Inflammatory macrophage treated with lipopolysaccharide for 1 hour (primary cell): ENCODE measurements at regions not wholly inside any gene's neighbourhood (a gene's known extent, or its start where the extent isn't known, plus 50 kb on each side); places are given as distances from the start of the nearest gene placed in this dataset.
"Not testable (repeated sequence)": the region's sequence is repeated elsewhere in the genome, so short reads cannot be mapped to it uniquely, and the experiment has no call there.

Source experiments
- DNase-seq, 2 donors: peaks; one replicate each; pipeline ENCODE4 v3.0.0-alpha.2; 2020 to 2022

GRCh38 chr5:58011301-58011700 is 448.6 kb downstream of the PLK2 start:
- DNase-seq = no peak

DNA sequence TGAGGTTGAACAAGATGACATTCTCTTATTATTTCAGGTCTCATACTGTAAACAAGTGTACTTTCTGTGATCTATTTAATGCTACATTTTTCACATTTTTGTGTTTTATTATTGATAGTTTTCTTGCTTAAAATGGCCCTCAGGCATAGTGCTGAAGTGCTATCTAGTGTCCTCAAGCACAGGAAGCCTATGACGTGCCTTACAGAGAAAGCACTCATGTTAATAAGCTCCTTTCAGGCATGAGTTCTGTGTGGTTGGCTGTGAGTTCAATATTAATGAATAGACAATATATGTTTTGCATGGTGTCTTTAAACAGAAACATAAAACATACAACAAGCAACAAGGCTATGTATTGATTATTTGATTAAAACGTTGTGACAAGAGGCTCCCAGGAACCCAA is 450.1 kb downstream of the PLK2 start:
- DNase-seq = no peak

DNA sequence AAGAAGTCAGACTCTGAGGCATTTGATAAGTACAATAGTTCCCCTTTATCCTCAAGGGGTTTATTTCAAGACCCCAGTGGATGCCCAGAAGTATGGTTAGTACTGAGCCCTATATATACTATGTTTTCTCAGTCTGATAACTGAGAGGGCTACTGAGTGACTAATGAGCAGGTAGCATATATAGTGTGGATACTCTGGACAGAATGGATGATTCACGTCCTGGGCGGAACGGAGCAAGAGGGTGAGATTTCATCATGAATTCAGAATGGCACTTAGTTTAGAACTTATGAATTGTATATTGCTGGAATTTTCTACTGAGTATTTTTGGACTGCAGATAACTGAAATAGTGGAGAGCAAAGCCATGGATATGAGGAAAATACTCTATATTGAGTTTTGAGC is 457.6 kb downstream of the PLK2 start:
- DNase-seq = no peak

- no peak for DNase-seq
Observed at GRCh38 chr5:57993866-57994265, 466.0 kb downstream of the PLK2 start.

GRCh38 chr5:57989378-57989777 is 470.5 kb downstream of the PLK2 start:
- no peak for DNase-seq

DNA sequence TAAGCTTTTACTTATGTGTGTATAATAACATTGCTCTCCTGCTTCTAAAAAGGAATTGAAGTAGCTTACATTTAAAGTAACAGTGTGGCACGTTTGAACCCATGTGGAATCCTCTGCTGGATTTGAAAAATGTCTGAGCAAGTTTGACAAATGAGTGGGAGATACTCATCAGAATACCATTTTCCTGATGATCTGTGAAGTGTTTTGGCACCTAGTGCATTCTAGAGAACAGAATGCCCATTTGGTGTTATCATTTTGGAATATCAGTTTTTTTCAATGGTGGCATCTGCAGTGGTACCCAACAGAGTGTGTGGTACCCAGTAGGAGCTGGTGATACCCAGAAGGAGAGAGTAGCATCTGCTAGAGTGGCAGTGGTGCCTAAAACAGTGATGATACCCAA is 471.1 kb downstream of the PLK2 start:
- DNase-seq = no peak

- no peak for DNase-seq
Observed at GRCh38 chr5:57987552-57987951, 472.3 kb downstream of the PLK2 start.

- no peak for DNase-seq
Observed at GRCh38 chr5:57986761-57987341, 473.0 kb downstream of the PLK2 start.

DNA sequence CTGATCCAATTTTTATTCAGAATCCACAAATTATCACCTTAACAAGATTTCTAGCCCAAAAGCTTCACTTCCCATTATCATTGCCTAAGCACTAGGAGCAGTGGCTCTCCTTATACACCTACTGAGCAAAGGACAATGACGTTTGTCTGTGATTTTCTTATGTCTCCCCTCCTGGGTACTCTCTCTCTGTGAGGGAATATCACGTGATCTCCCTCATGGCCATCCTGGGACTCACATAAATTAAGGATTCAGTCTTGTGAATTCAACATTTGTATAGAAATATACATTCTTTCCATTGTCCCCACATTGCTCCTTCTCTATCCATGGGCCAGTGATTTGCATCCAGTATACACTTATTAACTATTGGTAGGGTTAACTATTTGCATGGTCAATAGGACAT is 476.5 kb downstream of the PLK2 start:
- DNase-seq = no peak

DNA sequence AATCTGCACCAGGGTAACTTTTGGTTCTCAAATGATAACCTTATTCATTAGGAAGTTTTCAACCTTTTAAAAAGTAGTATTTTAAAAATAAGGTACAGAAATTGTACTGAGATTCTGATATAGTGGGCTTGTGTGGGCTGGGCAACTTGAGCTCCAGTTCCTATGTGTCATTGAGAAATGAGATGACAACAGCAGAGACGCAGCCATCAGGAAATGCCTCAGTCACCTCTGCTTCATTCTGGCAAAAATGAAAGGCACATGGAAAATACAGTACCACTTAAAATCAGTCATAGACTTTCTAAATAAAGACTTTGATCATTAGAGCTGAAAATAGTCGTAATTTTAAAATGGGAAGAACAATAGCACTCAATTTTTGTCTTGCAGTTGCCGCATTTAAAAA is 480.2 kb downstream of the PLK2 start:
- DNase-seq = no peak

DNA sequence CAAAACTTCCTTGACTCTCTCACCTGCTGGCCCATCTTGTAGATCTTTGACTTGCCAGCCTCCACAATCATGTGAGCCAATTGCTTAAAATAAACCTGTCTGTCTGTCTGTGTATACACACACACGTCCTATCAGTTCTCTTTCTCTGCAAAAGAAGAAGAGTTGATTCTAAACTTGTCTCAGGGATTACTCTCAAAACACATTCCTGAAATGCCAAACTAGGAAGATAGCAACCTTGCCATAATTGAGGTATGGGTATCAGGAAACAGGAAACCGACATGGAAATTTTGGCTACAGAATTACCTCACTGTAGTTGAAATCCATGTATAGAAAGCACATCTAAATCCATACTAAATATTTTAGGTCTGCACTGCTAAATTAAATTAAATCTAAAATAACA is 483.4 kb downstream of the PLK2 start:
- DNase-seq = no peak

DNA sequence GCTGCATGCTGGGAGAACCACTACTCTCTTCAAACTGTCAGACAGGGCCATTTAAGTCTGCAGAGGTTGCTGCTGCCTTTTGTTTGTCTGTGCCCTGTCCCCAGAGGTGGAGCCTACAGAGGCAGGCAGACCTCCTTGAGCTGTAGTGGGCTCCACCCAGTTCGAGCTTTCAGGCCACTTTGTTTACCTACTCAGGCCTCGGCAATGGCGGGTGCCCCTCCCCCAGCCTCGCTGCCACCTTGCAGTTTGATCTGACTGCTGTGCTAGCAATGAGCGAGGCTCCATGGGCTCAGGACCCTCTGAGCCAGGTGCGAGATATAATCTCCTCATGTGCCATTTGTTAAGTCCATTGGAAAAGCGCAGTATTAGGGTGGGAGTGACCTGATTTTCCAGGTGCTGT is 487.8 kb downstream of the PLK2 start:
- DNase-seq = not testable (repeated sequence)

DNA sequence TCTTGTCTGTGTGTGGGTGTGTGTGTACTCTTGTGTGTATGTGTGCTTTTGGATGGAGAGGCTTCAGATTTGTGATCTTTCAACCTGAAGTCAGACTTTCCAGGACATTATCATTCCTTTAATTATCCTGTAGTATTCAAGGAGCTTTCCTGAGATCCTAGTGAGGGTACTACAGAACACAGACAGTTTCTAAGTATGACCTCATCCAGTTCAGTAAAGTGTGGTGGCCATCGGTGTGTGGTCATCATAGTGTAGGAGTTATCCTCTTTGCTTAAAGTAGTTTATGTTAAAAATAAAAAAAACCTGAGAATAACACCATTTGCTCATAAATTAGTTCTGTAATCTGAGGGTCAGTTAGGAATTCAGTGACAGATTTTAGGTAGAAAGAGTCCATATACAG is 478.0 kb upstream of the ACTBL2 start:
- no peak for DNase-seq

- DNase-seq = no peak
Observed at GRCh38 chr5:57956636-57957035, 474.0 kb upstream of the ACTBL2 start.

- DNase-seq = no peak
Observed at GRCh38 chr5:57955511-57955910, 472.9 kb upstream of the ACTBL2 start.

- no peak for DNase-seq
Observed at GRCh38 chr5:57953792-57954191, 471.2 kb upstream of the ACTBL2 start.

DNA sequence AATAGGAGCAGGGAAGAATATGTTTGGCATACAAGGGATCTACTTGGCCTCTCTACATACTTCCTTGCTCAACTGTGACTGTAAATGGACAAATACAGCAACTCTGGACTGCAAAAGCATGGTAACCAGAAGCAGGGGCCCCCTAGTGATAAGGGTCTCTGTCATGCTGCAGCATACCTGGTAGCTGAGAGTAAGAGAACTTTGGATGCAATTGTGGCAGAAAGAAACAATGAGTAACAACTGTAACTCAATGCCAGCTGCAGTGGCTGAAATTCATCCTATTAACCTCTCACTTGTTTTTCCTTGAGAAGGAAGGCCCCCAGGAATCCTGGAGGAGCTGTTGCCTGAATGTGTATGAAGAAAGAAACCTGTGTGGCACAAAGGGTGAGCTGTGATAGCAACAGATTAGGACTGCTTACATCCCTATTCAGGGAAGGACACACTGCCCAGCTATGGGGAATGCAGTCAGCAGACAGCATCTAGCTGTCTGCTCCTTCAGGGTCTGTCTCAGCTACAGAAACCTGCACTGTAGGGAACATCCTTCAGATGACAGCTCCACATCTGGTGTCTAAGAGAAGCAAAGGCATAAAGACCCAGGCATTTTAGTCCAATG is 468.1 kb upstream of the ACTBL2 start:
- DNase-seq = no peak

DNA sequence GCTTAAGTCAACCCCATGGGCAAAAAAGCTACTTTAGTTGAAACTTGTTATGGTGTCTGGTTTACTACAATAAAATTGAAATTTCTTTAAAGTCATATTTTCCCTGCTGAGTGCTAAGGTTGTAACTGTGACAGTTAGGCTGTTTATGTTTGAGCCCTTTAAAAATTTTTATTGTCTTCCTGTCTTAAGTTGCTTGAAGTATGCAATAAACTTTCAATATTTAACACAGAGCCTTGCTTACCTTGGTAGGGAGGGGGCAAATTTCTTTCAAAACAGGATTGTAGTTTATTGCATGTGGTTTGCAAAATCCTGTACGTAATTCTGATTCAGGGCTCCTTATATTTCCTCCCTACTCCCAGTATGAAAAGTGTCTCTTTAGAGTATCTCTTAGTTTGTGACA is 465.5 kb upstream of the ACTBL2 start:
- no peak for DNase-seq

- DNase-seq = no peak
Observed at GRCh38 chr5:57947181-57947580, 464.6 kb upstream of the ACTBL2 start.

GRCh38 chr5:57940879-57941278 is 458.3 kb upstream of the ACTBL2 start:
- DNase-seq = no peak

GRCh38 chr5:57940236-57940635 is 457.6 kb upstream of the ACTBL2 start:
- no peak for DNase-seq

DNA sequence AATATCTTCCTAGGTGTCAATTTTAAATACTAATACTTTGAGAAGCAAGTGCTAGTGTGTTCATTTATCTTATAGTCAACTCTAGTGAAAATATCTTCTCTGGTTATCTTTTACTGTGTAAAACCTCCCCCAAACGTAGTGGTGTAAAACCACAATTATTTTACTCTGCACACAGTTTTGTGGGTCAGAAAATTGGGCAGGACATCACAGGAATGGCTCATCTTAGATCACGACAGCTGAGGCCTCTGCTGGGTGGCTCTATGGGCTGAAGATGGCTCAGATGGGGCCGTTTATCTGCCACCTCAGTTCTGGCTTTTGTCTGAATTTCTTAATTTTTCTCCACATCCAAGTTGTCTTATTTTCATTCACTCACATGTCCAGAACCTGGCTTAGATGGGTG is 457.2 kb upstream of the ACTBL2 start:
- no peak for DNase-seq

DNA sequence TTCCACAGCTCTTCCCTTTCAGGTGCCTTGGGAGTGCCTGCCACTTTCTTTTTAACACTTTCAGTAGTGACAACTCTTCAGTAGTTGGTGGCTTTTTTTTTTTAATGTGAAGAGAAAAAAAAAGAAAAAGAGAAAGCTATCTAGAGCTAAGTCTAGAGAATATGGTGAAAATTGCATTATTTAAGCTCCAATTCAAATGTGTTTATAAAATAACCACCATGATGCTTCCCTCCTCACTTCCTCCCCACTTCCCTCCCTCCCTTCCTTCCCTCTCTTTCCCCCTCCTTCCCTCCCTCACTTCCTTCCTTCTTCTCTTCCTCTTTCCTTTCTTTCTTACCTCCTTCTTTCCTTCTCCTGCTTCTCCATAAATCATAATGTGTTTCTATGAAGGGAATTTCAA is 456.7 kb upstream of the ACTBL2 start:
- no peak for DNase-seq

- DNase-seq = no peak
Observed at GRCh38 chr5:57938174-57938557, 455.6 kb upstream of the ACTBL2 start.

DNA sequence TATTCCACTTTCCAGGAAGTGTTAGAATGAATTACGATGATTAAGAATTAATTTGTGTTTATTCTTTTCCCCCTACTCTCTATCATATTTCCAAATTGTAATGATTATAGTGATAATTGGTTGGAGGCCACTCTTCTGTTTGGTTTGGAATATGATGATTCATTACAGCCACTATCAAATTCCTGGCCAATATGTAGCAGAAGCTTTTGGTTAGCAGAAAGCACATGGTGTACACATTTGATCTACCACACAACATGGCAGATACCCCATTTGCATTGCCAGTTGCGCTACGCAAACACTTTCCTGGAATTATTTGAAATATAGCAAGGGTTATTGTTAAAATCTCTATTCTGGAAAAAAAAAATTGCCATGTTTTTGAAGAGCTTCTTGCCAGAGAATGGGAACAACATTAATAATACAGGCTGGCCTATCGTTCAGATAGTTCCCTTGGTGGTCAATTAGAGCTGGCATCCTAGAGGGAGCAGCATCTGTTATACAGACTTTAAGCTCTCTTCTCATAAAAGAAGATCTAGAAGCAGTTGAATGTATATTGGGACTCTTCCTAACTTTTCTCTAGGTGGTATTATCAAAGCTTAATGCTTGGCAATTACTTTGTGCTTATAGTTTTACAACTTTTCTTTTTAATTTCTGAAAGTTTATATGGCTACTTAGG is 455.0 kb upstream of the ACTBL2 start:
- no peak for DNase-seq
